Gastrocnemius medialis (tissue), 4 donors: ENCODE measurements at regions not wholly inside any gene's neighbourhood (a gene's known extent, or its start where the extent isn't known, plus 50 kb on each side); places are given as distances from the start of the nearest gene placed in this dataset.

Experiments
- ATAC-seq, 2 donors: fragments of 150-250 bp; one replicate each; pipeline ENCODE4 v1.9.1; 2016
- DNase-seq, 2 donors: peaks; one replicate each; pipeline ENCODE4 v3.0.0-alpha.2; 2019
- H3K27ac ChIP-seq, 4 donors: fragments of 200-600 bp; sonication (generic); 1 replicate in 1 of 4; 2 replicates in 3 of 4; pipeline ENCODE4 v1.5.1; 2016 to 2018; ENCODE audit warnings: mild to moderate bottlenecking in 2 of 4, moderate library complexity in 1 of 4
- H3K27me3 ChIP-seq, 3 donors: fragments of 200-600 bp; sonication (generic) in 2 of 3; 1 replicate in 1 of 3; 2 replicates in 2 of 3; pipeline versions ENCODE4 v1.5.1 to v1.6.0; 2016 to 2019; ENCODE audit warnings: mild to moderate bottlenecking in 1 of 3, moderate library complexity in 1 of 3
- H3K36me3 ChIP-seq, 2 donors: fragments of 200-600 bp; sonication (generic) in 1 of 2; one replicate each; pipeline ENCODE4 v1.5.1; 2017 to 2018
- H3K4me1 ChIP-seq, 2 donors: fragments of 200-600 bp; sonication (generic) in 1 of 2; one replicate each; pipeline ENCODE4 v1.5.1; 2016 to 2017; ENCODE audit warnings: mild to moderate bottlenecking in 2 of 2
- H3K4me3 ChIP-seq, 4 donors: fragments of 200-600 bp; sonication (generic) in 3 of 4; 1 replicate in 1 of 4; 2 replicates in 3 of 4; pipeline ENCODE4 v1.5.1; 2016 to 2019; ENCODE audit warnings: mild to moderate bottlenecking in 2 of 4
- H3K9me3 ChIP-seq, 3 donors: fragments of 200-600 bp; sonication (generic) in 2 of 3; 1 replicate in 1 of 3; 2 replicates in 2 of 3; pipeline ENCODE4 v1.5.1; 2016 to 2019
- CTCF ChIP-seq, 5 experiments: fragments of 450-650 bp in 3 of 5; fragments of 200-600 bp in 2 of 5; sonication (generic) in 2 of 5; IDR thresholded peaks in 4 of 5; conservative IDR thresholded peaks in 1 of 5; 1 replicate in 4 of 5; 2 replicates in 1 of 5; pipeline ENCODE4 v1.5.1; 2016 to 2019; ENCODE audit warnings: antibody characterized with exemption in 5 of 5, mild to moderate bottlenecking in 3 of 5, moderate library complexity in 3 of 5
- POLR2A ChIP-seq, 2 donors: fragments of 450-650 bp; IDR thresholded peaks; one replicate each; pipeline ENCODE4 v1.6.1; 2017; ENCODE audit warnings: antibody characterized with exemption in 2 of 2, mild to moderate bottlenecking in 2 of 2, moderate library complexity in 2 of 2
- in situ Hi-C, 4 donors: fragments of 200-750 bp; cut with MboI; loops; one replicate each; pipeline versions ENCODE4 v1.15.0 to v1.8.0; 2017; ENCODE audit warnings: low sequenced_read_pairs in 4 of 4
- intact Hi-C: fragments of 100-400 bp; cut with DNase I; formaldehyde crosslinking; loops from one replicate; pipeline ENCODE4 v1.15.1; 2023; ENCODE audit warnings: low total_unique reads

- no peak for DNase-seq
- Histone ChIP-seq H3K27ac (no peak overlapping the region), H3K4me1 (peaks cover 4 to 6% of the 10 kb centered on the region in 2 donors), H3K9me3 (no peaks in the 10 kb centered on the region), H3K27me3 (no peaks in the 10 kb centered on the region), H3K4me3 (no peak overlapping the region), H3K36me3 (no peaks in the 10 kb centered on the region)
- ATAC-seq = no peak
- TF ChIP-seq CTCF (IDR thresholded peaks at IDR 0.05 in 4 of 5, conservative IDR thresholded peaks at IDR 0.05 in 1 of 5) (no peak), POLR2A (IDR thresholded peaks at IDR 0.05) (no peak)
- in situ Hi-C loops (no loop called here), intact Hi-C loops (loop anchor here (10.0 kb wide), 1 partner anchor 717 kb away; no protein-coding TSS in a partner anchor)
Measured at GRCh38 chr5:89452081-89452480, 569.1 kb upstream of the MEF2C start.

GRCh38 chr5:89451263-89451662 is 568.3 kb upstream of the MEF2C start:
- Histone ChIP-seq H3K27me3 (no peaks in the 10 kb centered on the region), H3K27ac (no peak overlapping the region), H3K4me3 (no peak overlapping the region), H3K4me1 (no peaks in the 10 kb centered on the region), H3K9me3 (no peaks in the 10 kb centered on the region), H3K36me3 (no peaks in the 10 kb centered on the region)
- TF ChIP-seq POLR2A (IDR thresholded peaks at IDR 0.05) (no peak), CTCF (IDR thresholded peaks at IDR 0.05 in 4 of 5, conservative IDR thresholded peaks at IDR 0.05 in 1 of 5) (no peak)
- no peak for DNase-seq
- in situ Hi-C loops = no loop called here
- intact Hi-C loops = loop anchor here (10.0 kb wide), 1 partner anchor 716 kb away; no protein-coding TSS in a partner anchor
- no peak for ATAC-seq

- H3K27ac ChIP-seq = no peak overlapping the region
- intact Hi-C loops = loop anchor here (10.0 kb wide), 1 partner anchor 715 kb away; no protein-coding TSS in a partner anchor
- H3K36me3 ChIP-seq = no peaks in the 10 kb centered on the region
- TF ChIP-seq POLR2A (IDR thresholded peaks at IDR 0.05) (no peak), CTCF (IDR thresholded peaks at IDR 0.05 in 4 of 5, conservative IDR thresholded peaks at IDR 0.05 in 1 of 5) (no peak)
- ATAC-seq = no peak
- in situ Hi-C loops = no loop called here
- no peaks in the 10 kb centered on the region for H3K9me3 ChIP-seq
- no peaks in the 10 kb centered on the region for H3K4me1 ChIP-seq
- DNase-seq = no peak
- no peak overlapping the region for H3K4me3 ChIP-seq
- H3K27me3 ChIP-seq = no peaks in the 10 kb centered on the region
Measured at GRCh38 chr5:89450149-89450538, 567.2 kb upstream of the MEF2C start.

- Histone ChIP-seq H3K27ac (no peak overlapping the region), H3K4me3 (no peak overlapping the region), H3K4me1 (no peaks in the 10 kb centered on the region), H3K36me3 (no peaks in the 10 kb centered on the region), H3K27me3 (no peaks in the 10 kb centered on the region), H3K9me3 (no peaks in the 10 kb centered on the region)
- TF ChIP-seq CTCF (IDR thresholded peaks at IDR 0.05 in 4 of 5, conservative IDR thresholded peaks at IDR 0.05 in 1 of 5) = no peak
- TF ChIP-seq POLR2A (IDR thresholded peaks at IDR 0.05) = no peak
- ATAC-seq = no peak
- intact Hi-C loops = loop anchor here (10.0 kb wide), 1 partner anchor 715 kb away; no protein-coding TSS in a partner anchor
- in situ Hi-C loops = loop anchor here in 1 of 4 donors (25.0 kb wide), 1 partner anchor 712 kb away; no protein-coding TSS in a partner anchor
- DNase-seq = no peak
Measured at GRCh38 chr5:89449392-89450148, 566.6 kb upstream of the MEF2C start.
